K562 (cell line): ENCODE measurements at regions not wholly inside any gene's neighbourhood (a gene's known extent, or its start where the extent isn't known, plus 50 kb on each side); places are given as distances from the start of the nearest gene placed in this dataset. TPM values are rescaled to one million over a fixed set of nuclear protein-coding genes. Genes with fewer than 3 reads are reported as not detected.
"Not testable (repeated sequence)": the region's sequence is repeated elsewhere in the genome, so short reads cannot be mapped to it uniquely, and the experiment has no call there.

ENCODE experiments used
- ATAC-seq: fragments of 200-7000 bp; cut with Tn5 transposase; 3 replicates; pipeline ENCODE4 v1.9.1; 2020; ENCODE audit warnings: moderate library complexity
- BruUV-seq: library from RNA; stranded (reverse); fragments of 400-500 nt; replicated peaks from 2 replicates; lab custom pipeline; 2021; lab: Mats Ljungman, UMichigan
- CTCF ChIA-PET: fragments of 300-600 bp; formaldehyde crosslinking; extraction: SDS; loops from one replicate; lab custom pipeline; 2021; ENCODE audit warnings: low intra/inter-chr PET ratio; lab: Yijun Ruan, JAX
- POLR2A ChIA-PET: fragments of 300-600, 350-650 bp; sonication (Branson Sonifier 250); formaldehyde crosslinking; extraction: SDS; loops from one replicate; lab custom pipeline; 2021; ENCODE audit warnings: antibody characterized with exemption, inconsistent platforms; lab: Yijun Ruan, JAX
- DNase-seq, 4 experiments: peaks; one replicate each; pipeline versions ENCODE4 v3.0.0 to v3.0.0-alpha.2; 2011 to 2018; ENCODE audit warnings: low spot score in 3 of 4, mixed read lengths in 3 of 4; ENCODE audit errors: extremely low read depth in 1 of 4
- FAIRE-seq: peaks from 2 replicates; lab custom pipeline; 2011; peaks lifted over from hg19 to GRCh38; lab: Jason Lieb, UNC
- H2AFZ ChIP-seq: 2 replicates; pipeline ENCODE4 v1.6.0; 2011; ENCODE audit warnings: low read depth, low read length, control low read depth, inconsistent platforms
- H3K27ac ChIP-seq: fragments of 200-600 bp; 3 replicates; pipeline ENCODE4 v1.8.0; 2011; ENCODE audit warnings: low read depth, mild to moderate bottlenecking, control low read depth, inconsistent platforms, low read length, moderate library complexity, mixed read lengths; ENCODE audit errors: extremely low read depth
- H3K27me3 ChIP-seq, 2 experiments: fragments of 300-600 bp in 1 of 2; 2 replicates in 1 of 2; 3 replicates in 1 of 2; pipeline versions ENCODE4 v1.6.0 to v1.8.0; 2011; ENCODE audit warnings: inconsistent platforms in 2 of 2, low read length in 2 of 2, mild to moderate bottlenecking in 1 of 2, mixed read lengths in 1 of 2, moderate library complexity in 1 of 2; ENCODE audit not compliant: control insufficient read depth in 2 of 2, insufficient read depth in 2 of 2
- H3K36me3 ChIP-seq: fragments of 300-600 bp; 3 replicates; pipeline ENCODE4 v1.8.0; 2011; ENCODE audit warnings: mild to moderate bottlenecking, low read length, inconsistent platforms; ENCODE audit not compliant: control insufficient read depth, insufficient read depth
- H3K4me1 ChIP-seq, 2 experiments: fragments of 200-600 bp in 1 of 2; replicated peaks in 1 of 2; 2 replicates in 1 of 2; 3 replicates in 1 of 2; pipeline versions ENCODE4 v1.5.1 to v1.8.0; 2011; ENCODE audit warnings: inconsistent platforms in 2 of 2, low read length in 2 of 2, mild to moderate bottlenecking in 1 of 2, mixed read lengths in 1 of 2, moderate library complexity in 1 of 2; ENCODE audit not compliant: control insufficient read depth in 2 of 2, insufficient read depth in 2 of 2
- H3K4me2 ChIP-seq: 2 replicates; pipeline ENCODE4 v1.6.1; 2011; ENCODE audit warnings: low read length, control low read depth, inconsistent platforms, mixed read lengths; ENCODE audit not compliant: insufficient read depth
- H3K4me3 ChIP-seq: fragments of 200-600 bp; sonication (generic), shearing (Covaris generic); 2 replicates; pipeline ENCODE4 v1.5.1; 2016; ENCODE audit warnings: control low read depth, inconsistent platforms
- H3K79me2 ChIP-seq: fragments of 200-600 bp; 3 replicates; pipeline ENCODE4 v1.8.0; 2011; ENCODE audit warnings: low read length, inconsistent platforms; ENCODE audit not compliant: control insufficient read depth, insufficient read depth
- H3K9ac ChIP-seq, 2 experiments: 2 replicates each; pipeline versions ENCODE4 v1.6.0 to v1.6.1; 2011; ENCODE audit warnings: low read depth in 2 of 2, low read length in 2 of 2, control low read depth in 1 of 2, inconsistent platforms in 1 of 2, mild to moderate bottlenecking in 1 of 2, mixed read lengths in 1 of 2; ENCODE audit not compliant: insufficient read depth in 1 of 2
- H3K9me1 ChIP-seq: one replicate; pipeline ENCODE4 v1.6.0; 2011; ENCODE audit warnings: inconsistent platforms, mild to moderate bottlenecking, low read length, moderate library complexity; ENCODE audit not compliant: control insufficient read depth, insufficient read depth
- H3K9me3 ChIP-seq: replicated peaks from 2 replicates; pipeline ENCODE4 v1.5.1; 2011; ENCODE audit warnings: low read depth, low read length, inconsistent platforms; ENCODE audit not compliant: control insufficient read depth, insufficient read depth
- H4K20me1 ChIP-seq: replicated peaks from 2 replicates; pipeline ENCODE4 v1.6.1; 2011; ENCODE audit warnings: low read length, inconsistent platforms, mixed read lengths; ENCODE audit not compliant: control insufficient read depth, insufficient read depth
- WGBS: fragments of 100-300 bp; shearing (Covaris generic); methylation state at CpG from one replicate; pipeline ENCODE4 v1.1.6; 2016; ENCODE audit warnings: low coverage, mixed read lengths; ENCODE audit not compliant: insufficient coverage; ENCODE audit errors: missing lambda C conversion rate; 5-methylcytosine and 5-hydroxymethylcytosine counted together
- in situ Hi-C: fragments of 300-500 bp; cut with MboI; formaldehyde crosslinking; loops from 4 replicates; pipeline ENCODE4 v1.15.0; 2018; ENCODE audit warnings: inconsistent platforms, mixed read lengths
- intact Hi-C: fragments of 100-400 bp; cut with micrococcal nuclease; formaldehyde crosslinking; loops from 2 replicates; pipeline ENCODE4 v1.14.2; 2022
- small RNA-seq: library from RNA; depleted of rRNA; stranded (forward); fragments of <200 nt; gene quantifications from one replicate; pipeline ENCODE3, GENCODE V24; 2014

- not testable (repeated sequence) for DNase-seq, FAIRE-seq
These were observed 837.5 kb upstream of the DEFB115 start for GRCh38 chr20:30419871-30420420.

More at GRCh38 chr20:30419871-30420420, 837.5 kb upstream of the DEFB115 start:
- H3K9me3 ChIP-seq, H3K4me1 ChIP-seq, H3K4me3 ChIP-seq, POLR2A ChIA-PET, H3K27ac ChIP-seq, CTCF ChIA-PET, ATAC-seq, H3K4me2 ChIP-seq, BruUV-seq, H3K9ac ChIP-seq, H3K27me3 ChIP-seq, H2AFZ ChIP-seq, intact Hi-C loops, H3K9me1 ChIP-seq, H3K79me2 ChIP-seq, H3K36me3 ChIP-seq, H4K20me1 ChIP-seq: not testable (repeated sequence)
- in situ Hi-C loops = loop anchor here (5.0 to 25.0 kb wide), 3 partner anchors 292 to 1863 kb away; no protein-coding TSS in a partner anchor
- WGBS = 16% methylated on average over 6 of the region's 7 CpGs

Small RNA genes in the stretch of these regions (small RNA-seq; reads per million reads assigned to genes)
- not detected for gene CFTRP3
- gene MLLT10P1 = not detected
- not detected for gene RF00019
